ENCODE measurements at regions not wholly inside any gene's neighbourhood (a gene's known extent, or its start where the extent isn't known, plus 50 kb on each side); places are given as distances from the start of the nearest gene placed in this dataset.

DNA sequence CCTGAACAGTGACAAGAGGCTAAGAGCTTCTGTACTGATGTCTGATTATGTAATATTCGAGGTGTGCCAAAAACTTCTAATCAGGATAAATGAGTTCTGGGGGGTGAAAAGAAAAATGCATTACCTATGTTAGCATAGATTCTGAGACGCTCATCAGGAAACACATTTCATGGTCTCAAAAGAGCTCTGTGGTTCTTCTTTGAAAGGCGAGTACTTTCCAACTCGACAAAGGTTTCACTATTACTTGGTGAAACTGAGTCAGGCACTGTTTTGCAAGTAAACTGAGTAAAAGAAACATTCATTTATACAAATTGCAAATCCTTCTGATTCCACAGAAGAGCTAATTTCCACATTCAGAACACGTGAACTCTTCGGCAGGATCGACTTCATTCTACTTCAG, 523.2 kb downstream of the GATA3 start:
- Histone ChIP-seq H3K27me3 (no peaks in the 10 kb centered on the region), H3K4me3 (no peak overlapping the region), H3K27ac (no peak overlapping the region), H3K9me3 (ENCODE audit: low read depth) (no peaks in the 10 kb centered on the region), H3K4me1 (ENCODE audit: low read depth) (no peaks in the 10 kb centered on the region), H3K36me3 (no peaks in the 10 kb centered on the region)
- TF ChIP-seq, protein P1, sequence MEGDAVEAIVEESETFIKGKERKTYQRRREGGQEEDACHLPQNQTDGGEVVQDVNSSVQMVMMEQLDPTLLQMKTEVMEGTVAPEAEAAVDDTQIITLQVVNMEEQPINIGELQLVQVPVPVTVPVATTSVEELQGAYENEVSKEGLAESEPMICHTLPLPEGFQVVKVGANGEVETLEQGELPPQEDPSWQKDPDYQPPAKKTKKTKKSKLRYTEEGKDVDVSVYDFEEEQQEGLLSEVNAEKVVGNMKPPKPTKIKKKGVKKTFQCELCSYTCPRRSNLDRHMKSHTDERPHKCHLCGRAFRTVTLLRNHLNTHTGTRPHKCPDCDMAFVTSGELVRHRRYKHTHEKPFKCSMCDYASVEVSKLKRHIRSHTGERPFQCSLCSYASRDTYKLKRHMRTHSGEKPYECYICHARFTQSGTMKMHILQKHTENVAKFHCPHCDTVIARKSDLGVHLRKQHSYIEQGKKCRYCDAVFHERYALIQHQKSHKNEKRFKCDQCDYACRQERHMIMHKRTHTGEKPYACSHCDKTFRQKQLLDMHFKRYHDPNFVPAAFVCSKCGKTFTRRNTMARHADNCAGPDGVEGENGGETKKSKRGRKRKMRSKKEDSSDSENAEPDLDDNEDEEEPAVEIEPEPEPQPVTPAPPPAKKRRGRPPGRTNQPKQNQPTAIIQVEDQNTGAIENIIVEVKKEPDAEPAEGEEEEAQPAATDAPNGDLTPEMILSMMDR (IDR thresholded peaks at IDR 0.05; ENCODE audit: low read depth, low read length): no peak
- no peak for DNase-seq (ENCODE audit: low read depth in 1 of 2, low spot score in 1 of 2)

DNA sequence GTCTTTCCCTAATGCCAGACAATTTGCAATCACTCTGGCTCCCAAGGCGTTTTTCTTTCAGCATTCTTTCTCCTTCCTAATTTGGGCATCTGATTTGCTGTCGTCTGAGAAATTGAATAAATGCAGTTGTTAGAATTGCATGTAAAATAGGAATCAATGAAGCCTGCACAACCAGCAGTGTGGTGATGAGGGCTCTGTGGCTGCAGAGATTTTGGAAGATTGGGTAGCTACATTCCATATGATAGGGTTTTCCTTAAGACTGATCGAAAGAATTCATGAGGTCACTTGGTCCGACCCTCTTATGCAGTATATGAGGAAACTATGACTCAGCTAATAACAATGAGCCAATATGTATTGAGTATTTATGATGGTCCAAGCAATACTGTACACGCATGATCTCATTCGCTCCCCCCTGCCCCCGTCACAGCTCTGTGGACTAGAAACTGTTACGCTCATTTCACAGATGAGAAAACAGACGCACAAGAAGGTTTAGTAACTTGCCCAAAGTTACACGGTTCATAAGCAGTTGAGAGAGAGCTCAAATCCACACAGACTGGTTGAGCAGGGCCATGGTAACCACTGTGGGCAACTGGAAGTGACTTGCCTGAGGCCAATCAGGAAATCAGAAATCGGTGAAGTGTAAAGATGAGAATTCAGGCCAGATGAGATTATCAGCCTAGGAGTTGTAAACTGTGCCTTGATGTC, 527.2 kb downstream of the GATA3 start:
- no peaks in the 10 kb centered on the region for H3K4me1 ChIP-seq (ENCODE audit: low read depth)
- DNase-seq (ENCODE audit: low read depth in 1 of 2, low spot score in 1 of 2): no peak
- H3K9me3 ChIP-seq (ENCODE audit: low read depth): no peaks in the 10 kb centered on the region
- TF ChIP-seq, protein P1 (IDR thresholded peaks at IDR 0.05; ENCODE audit: low read depth, low read length): no peak
- H3K4me3 ChIP-seq: no peak overlapping the region
- no peaks in the 10 kb centered on the region for H3K36me3 ChIP-seq
- no peak overlapping the region for H3K27ac ChIP-seq
- no peaks in the 10 kb centered on the region for H3K27me3 ChIP-seq

DNA sequence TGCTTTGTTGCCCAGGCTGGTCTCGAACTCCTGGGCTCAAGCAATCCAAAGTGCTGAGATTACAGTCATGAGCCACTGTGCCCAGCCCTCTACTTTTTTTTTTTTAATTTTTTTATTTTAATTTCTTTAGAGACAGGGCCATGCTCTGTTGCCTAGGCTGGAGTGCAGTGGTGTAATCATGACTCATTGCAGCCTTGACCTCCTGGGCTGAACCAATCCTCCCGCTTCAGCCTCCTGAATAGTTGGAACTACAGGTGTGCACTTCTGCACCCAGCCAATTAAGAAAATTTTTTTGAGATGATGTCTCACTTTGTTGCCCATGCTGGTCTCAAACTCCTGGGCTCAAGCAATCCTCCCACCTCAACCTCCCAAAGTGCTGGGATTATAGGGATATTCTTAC, 528.6 kb downstream of the GATA3 start:
- no peaks in the 10 kb centered on the region for H3K27me3 ChIP-seq
- H3K36me3 ChIP-seq: no peaks in the 10 kb centered on the region
- no peaks in the 10 kb centered on the region for H3K9me3 ChIP-seq (ENCODE audit: low read depth)
- no peak for DNase-seq (ENCODE audit: low read depth in 1 of 2, low spot score in 1 of 2)
- TF ChIP-seq, protein P1 (IDR thresholded peaks at IDR 0.05; ENCODE audit: low read depth, low read length): no peak
- H3K27ac ChIP-seq: no peak overlapping the region
- no peak overlapping the region for H3K4me3 ChIP-seq
- no peaks in the 10 kb centered on the region for H3K4me1 ChIP-seq (ENCODE audit: low read depth)

DNA sequence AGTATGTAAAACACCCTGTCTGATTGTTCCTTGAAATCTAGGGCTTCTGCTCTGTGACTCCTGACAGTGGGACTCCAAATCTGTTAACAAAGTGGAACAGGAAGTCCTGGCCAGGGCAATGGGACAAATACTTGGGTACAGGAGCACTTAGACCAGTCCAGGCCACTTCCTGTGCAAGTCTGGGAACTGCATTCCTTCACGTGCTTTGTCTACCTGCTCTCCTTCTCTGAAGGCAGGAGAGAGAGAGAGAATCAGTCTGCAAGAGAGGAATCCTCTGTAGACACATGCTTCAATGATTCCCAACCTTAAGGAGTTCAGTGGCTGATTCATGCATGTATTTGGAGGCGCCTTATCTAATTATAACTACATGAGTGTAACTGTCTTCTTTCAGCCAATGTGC, 530.2 kb downstream of the GATA3 start:
- Histone ChIP-seq H3K36me3 (no peaks in the 10 kb centered on the region), H3K9me3 (ENCODE audit: low read depth) (no peaks in the 10 kb centered on the region), H3K4me3 (no peak overlapping the region), H3K4me1 (ENCODE audit: low read depth) (no peaks in the 10 kb centered on the region), H3K27me3 (no peaks in the 10 kb centered on the region), H3K27ac (no peak overlapping the region)
- no peak for DNase-seq (ENCODE audit: low read depth in 1 of 2, low spot score in 1 of 2)
- TF ChIP-seq, protein P1 (IDR thresholded peaks at IDR 0.05; ENCODE audit: low read depth, low read length): no peak

DNA sequence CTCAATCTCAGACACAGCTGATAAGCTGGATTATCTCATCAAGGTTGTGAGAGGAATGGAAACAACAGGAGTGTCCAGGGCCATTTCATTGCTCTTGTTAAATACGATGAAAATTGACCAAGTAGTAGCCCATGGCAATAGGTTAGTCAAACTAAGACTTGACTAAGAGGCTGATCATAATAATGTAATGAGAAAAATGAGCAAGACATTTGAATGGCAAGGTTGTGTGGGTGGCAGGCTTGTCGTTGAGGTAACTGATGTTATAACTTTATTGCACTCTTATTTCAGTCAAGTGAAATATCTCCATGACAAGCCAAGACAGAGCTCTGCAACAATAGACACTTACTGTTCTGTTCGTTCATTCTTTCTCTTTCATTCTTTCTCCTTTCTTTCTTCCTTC, 532.0 kb downstream of the GATA3 start:
- DNase-seq (ENCODE audit: low read depth in 1 of 2, low spot score in 1 of 2): no peak
- H3K4me1 ChIP-seq (ENCODE audit: low read depth): no peaks in the 10 kb centered on the region
- no peaks in the 10 kb centered on the region for H3K9me3 ChIP-seq (ENCODE audit: low read depth)
- H3K36me3 ChIP-seq: no peaks in the 10 kb centered on the region
- H3K27ac ChIP-seq: no peak overlapping the region
- no peak overlapping the region for H3K4me3 ChIP-seq
- H3K27me3 ChIP-seq: peaks cover 5% of the 10 kb centered on the region
- TF ChIP-seq, protein P1 (IDR thresholded peaks at IDR 0.05; ENCODE audit: low read depth, low read length): no peak
